H1 (cell line): ENCODE measurements at regions not wholly inside any gene's neighbourhood (a gene's known extent, or its start where the extent isn't known, plus 50 kb on each side); places are given as distances from the start of the nearest gene placed in this dataset.

Experiments
- CTCF ChIA-PET: fragments of 300-600 bp; sonication (Branson Sonifier 250); formaldehyde crosslinking; loops from one replicate; lab custom pipeline; 2021; ENCODE audit not compliant: partially characterized antibody; lab: Charles Lee
- POLR2A ChIA-PET: fragments of 300-600 bp; sonication (Branson Sonifier 250); formaldehyde crosslinking; loops from one replicate; lab custom pipeline; 2021; ENCODE audit warnings: inconsistent platforms; ENCODE audit not compliant: partially characterized antibody; lab: Charles Lee
- DNase-seq, 2 experiments: peaks; one replicate each; pipeline versions ENCODE4 v3.0.0 to v3.0.0-alpha.2; 2010 to 2022; ENCODE audit warnings: low spot score in 2 of 2, low read depth in 1 of 2, mixed read lengths in 1 of 2
- FAIRE-seq: peaks from 2 replicates; lab custom pipeline; 2011; peaks lifted over from hg19 to GRCh38; lab: Jason Lieb, UNC
- H2AFZ ChIP-seq: 2 replicates; pipeline ENCODE4 v1.8.1; 2012; ENCODE audit warnings: low read length, inconsistent platforms
- H2AK5ac ChIP-seq: 2 replicates; pipeline ENCODE4 v1.6.1; 2013; ENCODE audit warnings: low read depth, low read length
- H2BK120ac ChIP-seq: replicated peaks from 2 replicates; pipeline ENCODE3; 2013; ENCODE audit warnings: low read depth, low read length, inconsistent platforms
- H2BK12ac ChIP-seq: 2 replicates; pipeline ENCODE4 v1.6.1; 2013; ENCODE audit warnings: low read depth, low read length
- H2BK15ac ChIP-seq: 2 replicates; pipeline ENCODE4 v1.6.1; 2013; ENCODE audit warnings: low read length
- H2BK20ac ChIP-seq: 2 replicates; pipeline ENCODE4 v1.6.1; 2013; ENCODE audit warnings: low read length
- H2BK5ac ChIP-seq: 2 replicates; pipeline ENCODE4 v1.6.1; 2013; ENCODE audit warnings: low read depth, low read length
- H3K14ac ChIP-seq: 2 replicates; pipeline ENCODE4 v1.6.1; 2013; ENCODE audit warnings: inconsistent platforms; ENCODE audit not compliant: insufficient read length
- H3K18ac ChIP-seq: 2 replicates; pipeline ENCODE4 v1.6.1; 2013; ENCODE audit warnings: low read length; ENCODE audit errors: extremely low read depth
- H3K23ac ChIP-seq: 2 replicates; pipeline ENCODE4 v1.6.1; 2013; ENCODE audit warnings: inconsistent platforms; ENCODE audit not compliant: insufficient read length
- H3K23me2 ChIP-seq: 2 replicates; pipeline ENCODE4 v1.6.1; 2013; ENCODE audit warnings: low read depth, low read length
- H3K27ac ChIP-seq: 2 replicates; pipeline ENCODE4 v1.6.1; 2011; ENCODE audit warnings: low read depth, low read length, inconsistent platforms
- H3K27me3 ChIP-seq, 4 experiments: replicated peaks in 1 of 4; 1 replicate in 1 of 4; 2 replicates in 3 of 4; pipeline versions ENCODE4 v1.6.1 to v1.8.1; 2011 to 2013; ENCODE audit warnings: low read length in 3 of 4, mild to moderate bottlenecking in 3 of 4, inconsistent platforms in 2 of 4, mixed read lengths in 2 of 4, moderate library complexity in 1 of 4; ENCODE audit not compliant: control insufficient read depth in 3 of 4, insufficient read depth in 3 of 4; ENCODE audit errors: extremely low read depth in 1 of 4
- H3K36me3 ChIP-seq, 4 experiments: 2 replicates each; pipeline versions ENCODE4 v1.6.1 to v1.8.1; 2011 to 2013; ENCODE audit warnings: mild to moderate bottlenecking in 4 of 4, low read length in 3 of 4, moderate library complexity in 2 of 4, control low read depth in 1 of 4, inconsistent platforms in 1 of 4; ENCODE audit not compliant: insufficient read depth in 4 of 4, control insufficient read depth in 2 of 4
- H3K4ac ChIP-seq: replicated peaks from 2 replicates; pipeline ENCODE3; 2013; ENCODE audit warnings: low read length, low read depth, mixed read lengths, inconsistent platforms; ENCODE audit not compliant: insufficient read length
- H3K4me1 ChIP-seq, 4 experiments: replicated peaks in 1 of 4; 1 replicate in 1 of 4; 2 replicates in 3 of 4; pipeline versions ENCODE4 v1.6.1 to v1.8.1; 2011 to 2013; ENCODE audit warnings: low read length in 3 of 4, inconsistent platforms in 2 of 4, mixed read lengths in 1 of 4; ENCODE audit not compliant: insufficient read depth in 4 of 4, control insufficient read depth in 3 of 4
- H3K4me2 ChIP-seq, 2 experiments: 2 replicates each; pipeline versions ENCODE4 v1.6.1 to v1.8.1; 2011 to 2013; ENCODE audit warnings: low read depth in 2 of 2, low read length in 2 of 2, control low read depth in 1 of 2, inconsistent platforms in 1 of 2, mild to moderate bottlenecking in 1 of 2; ENCODE audit not compliant: insufficient read depth in 1 of 2
- H3K4me3 ChIP-seq, 4 experiments: fragments of 200-600, 300-600 bp in 1 of 4; sonication (generic), shearing (Covaris generic), sonication (Bioruptor Twin) in 1 of 4; 2 replicates each; pipeline versions ENCODE4 v1.5.1 to v1.8.1; 2011 to 2016; ENCODE audit warnings: low read length in 4 of 4, low read depth in 3 of 4, control low read depth in 2 of 4, inconsistent platforms in 2 of 4, mild to moderate bottlenecking in 2 of 4, mixed read lengths in 1 of 4, moderate library complexity in 1 of 4; ENCODE audit not compliant: insufficient read depth in 2 of 4; ENCODE audit errors: extremely low read depth in 1 of 4
- H3K56ac ChIP-seq: replicated peaks from 2 replicates; pipeline ENCODE3; 2013; ENCODE audit warnings: low read depth, mild to moderate bottlenecking, mixed read lengths, low read length, inconsistent platforms; ENCODE audit not compliant: insufficient read length
- H3K79me1 ChIP-seq: 2 replicates; pipeline ENCODE4 v1.6.1; 2013; ENCODE audit warnings: low read depth, low read length, control low read depth
- H3K79me2 ChIP-seq, 2 experiments: 2 replicates each; pipeline versions ENCODE4 v1.6.1 to v1.8.1; 2012 to 2013; ENCODE audit warnings: low read length in 2 of 2, mild to moderate bottlenecking in 2 of 2, inconsistent platforms in 1 of 2; ENCODE audit not compliant: insufficient read depth in 2 of 2, control insufficient read depth in 1 of 2
- H3K9ac ChIP-seq, 4 experiments: replicated peaks in 1 of 4; 1 replicate in 1 of 4; 2 replicates in 3 of 4; pipeline versions ENCODE4 v1.6.1 to v1.8.1; 2011 to 2013; ENCODE audit warnings: low read depth in 3 of 4, low read length in 3 of 4, control low read depth in 2 of 4, mild to moderate bottlenecking in 2 of 4, moderate library complexity in 2 of 4, inconsistent platforms in 1 of 4; ENCODE audit errors: extremely low read depth in 1 of 4
- H3K9me3 ChIP-seq, 2 experiments: 2 replicates each; pipeline versions ENCODE4 v1.6.1 to v1.8.1; 2012 to 2013; ENCODE audit warnings: mild to moderate bottlenecking in 2 of 2, moderate library complexity in 2 of 2, control low read depth in 1 of 2, inconsistent platforms in 1 of 2, low read depth in 1 of 2, low read length in 1 of 2, mixed read lengths in 1 of 2; ENCODE audit not compliant: insufficient read depth in 2 of 2
- H4K20me1 ChIP-seq, 2 experiments: replicated peaks in 1 of 2; 2 replicates each; pipeline versions ENCODE3 to v1.8.1; 2011 to 2013; ENCODE audit warnings: inconsistent platforms in 2 of 2, low read length in 2 of 2, mild to moderate bottlenecking in 1 of 2; ENCODE audit not compliant: insufficient read depth in 2 of 2, control insufficient read depth in 1 of 2
- H4K5ac ChIP-seq: 2 replicates; pipeline ENCODE4 v1.6.1; 2013; ENCODE audit warnings: low read length, low read depth, mixed read lengths, inconsistent platforms; ENCODE audit not compliant: insufficient read length
- H4K8ac ChIP-seq: 2 replicates; pipeline ENCODE4 v1.8.0; 2013; ENCODE audit warnings: mild to moderate bottlenecking, moderate library complexity, low read length, inconsistent platforms; ENCODE audit not compliant: insufficient read depth; ENCODE audit errors: extremely low read depth
- H4K91ac ChIP-seq: replicated peaks from 2 replicates; pipeline ENCODE3; 2013; ENCODE audit warnings: low read length, mixed read lengths, inconsistent platforms; ENCODE audit not compliant: insufficient read length
- CHD1 ChIP-seq: IDR thresholded peaks from 2 replicates; pipeline ENCODE4 v1.6.1; 2012; ENCODE audit warnings: low read depth, low read length, improper control_type of control experiment

- Histone ChIP-seq H2BK5ac (no peak overlapping the region), H2BK15ac (no peak overlapping the region), H4K91ac (no peak overlapping the region), H2AFZ (no peak overlapping the region), H2BK20ac (no peak overlapping the region), H3K23ac (no peak overlapping the region), H4K20me1 (no peaks in the 10 kb centered on the region), H3K18ac (no peak overlapping the region), H2AK5ac (no peak overlapping the region), H4K5ac (no peak overlapping the region), H3K27ac (no peak overlapping the region), H3K4ac (no peak overlapping the region), H3K4me1 (no peaks in the 10 kb centered on the region), H2BK12ac (no peak overlapping the region), H3K27me3 (no peaks in the 10 kb centered on the region), H3K9me3 (no peaks in the 10 kb centered on the region; a peak in 2 of 4 replicates), H3K4me3 (no peak overlapping the region), H2BK120ac (no peak overlapping the region), H3K79me2 (no peaks in the 10 kb centered on the region), H4K8ac (no peak overlapping the region), H3K79me1 (no peaks in the 10 kb centered on the region), H3K4me2 (no peak overlapping the region), H3K56ac (no peak overlapping the region), H3K23me2 (no peaks in the 10 kb centered on the region), H3K14ac (no peak overlapping the region), H3K9ac (no peak overlapping the region), H3K36me3 (no peaks in the 10 kb centered on the region)
- TF ChIP-seq CHD1: no peak
- FAIRE-seq (no peak), DNase-seq (no peak)
- CTCF ChIA-PET: no interaction called here
- POLR2A ChIA-PET: no interaction called here
These were observed 183.8 kb upstream of the ATP2B1 start for GRCh38 chr12:89892436-89892835.
